NCI-H128 (cell line): ENCODE measurements at regions not wholly inside any gene's neighbourhood (a gene's known extent, or its start where the extent isn't known, plus 50 kb on each side); places are given as distances from the start of the nearest gene placed in this dataset.

ENCODE experiments used
- DNase-seq: peaks from one replicate; lab custom pipeline; 2025; ENCODE audit not compliant: unreplicated experiment; lab: John Stamatoyannopoulos, UW

DNA sequence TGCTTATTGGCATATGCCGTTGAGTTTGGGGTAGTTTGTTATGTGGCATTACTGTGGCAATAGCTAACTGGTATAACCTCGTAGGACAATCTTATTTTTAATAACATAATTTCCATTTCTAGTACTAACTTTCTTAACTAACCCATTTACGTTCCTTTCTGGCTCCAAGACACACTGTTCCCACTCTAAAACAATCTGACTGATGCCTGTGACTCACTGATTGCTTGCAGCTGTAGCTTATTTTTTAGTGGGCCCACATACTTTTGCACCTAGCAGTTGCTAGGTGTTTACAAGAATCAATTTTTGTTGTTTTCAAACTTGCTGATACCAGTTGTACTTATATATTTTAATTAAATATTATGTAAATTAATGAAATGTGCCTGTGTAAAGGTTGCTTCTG is 52.2 kb downstream of the FAT3 start:
- no peak for DNase-seq

DNA sequence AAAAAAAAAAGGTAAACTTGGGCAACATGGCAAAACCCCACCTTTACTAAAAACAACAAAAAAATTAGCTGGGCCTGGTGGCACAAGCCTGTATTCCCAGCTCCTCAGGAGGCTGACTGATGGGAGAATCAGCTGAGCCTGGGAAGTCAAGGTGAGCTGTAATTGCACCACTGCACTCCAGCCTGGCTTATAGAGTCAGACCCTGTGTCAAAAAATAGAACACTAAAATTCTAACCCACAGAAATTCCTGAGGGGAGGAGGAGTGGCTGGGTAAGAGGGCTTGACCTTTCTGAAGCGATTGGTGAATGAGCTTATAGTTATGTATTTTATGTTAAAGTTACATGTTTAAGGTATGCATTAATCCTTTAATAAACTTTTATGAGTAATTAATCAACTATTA is 53.3 kb downstream of the FAT3 start:
- no peak for DNase-seq

DNA sequence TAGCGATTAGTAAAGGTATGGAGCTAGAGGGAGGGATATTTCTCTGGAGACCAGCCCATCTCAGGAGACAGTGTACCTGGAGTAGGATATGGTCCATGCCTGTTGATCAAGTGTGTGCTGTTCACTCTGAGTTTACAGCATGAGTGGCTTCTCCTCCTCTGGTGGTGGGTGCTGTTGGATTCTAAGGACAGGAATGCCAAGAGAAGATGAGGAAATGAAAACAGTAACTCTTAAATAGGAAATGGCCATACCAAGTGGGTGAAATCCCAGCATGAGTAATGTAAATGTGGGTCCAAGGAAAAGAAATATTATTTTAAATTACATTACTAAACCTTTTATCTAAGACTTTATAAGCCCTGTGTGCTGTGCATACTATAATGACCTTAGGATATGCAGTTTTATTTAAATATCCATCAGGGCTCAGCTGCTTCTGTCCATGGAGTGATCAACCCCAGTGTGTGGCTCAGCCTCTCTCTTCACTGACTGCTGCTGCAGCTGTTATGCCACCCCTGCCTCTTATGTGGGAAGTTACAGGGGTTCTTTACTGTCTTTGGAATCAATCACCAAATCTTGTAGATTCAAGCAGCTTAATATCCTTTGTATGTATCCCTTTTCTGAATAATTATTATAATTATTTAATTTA is 54.3 kb downstream of the FAT3 start:
- no peak for DNase-seq

DNA sequence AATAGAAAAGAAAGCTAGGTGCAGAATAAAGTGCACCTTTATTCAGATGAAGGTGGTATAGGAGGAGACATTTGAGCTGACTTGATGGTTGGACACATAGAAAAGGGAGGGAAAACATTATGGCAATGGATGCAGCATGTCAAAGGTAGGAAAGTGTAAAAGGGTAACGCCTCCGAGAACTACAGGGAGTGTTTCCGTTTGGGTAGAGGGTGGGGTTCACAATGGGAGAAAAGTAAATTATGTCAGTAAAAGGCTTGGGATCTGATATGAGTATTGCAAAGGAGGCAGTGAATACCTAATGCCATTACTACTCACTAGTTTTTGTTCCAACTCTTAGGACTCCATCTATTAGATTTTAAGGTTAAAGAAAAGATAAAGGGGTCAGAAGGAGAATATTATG is 59.5 kb downstream of the FAT3 start:
- DNase-seq: no peak

DNA sequence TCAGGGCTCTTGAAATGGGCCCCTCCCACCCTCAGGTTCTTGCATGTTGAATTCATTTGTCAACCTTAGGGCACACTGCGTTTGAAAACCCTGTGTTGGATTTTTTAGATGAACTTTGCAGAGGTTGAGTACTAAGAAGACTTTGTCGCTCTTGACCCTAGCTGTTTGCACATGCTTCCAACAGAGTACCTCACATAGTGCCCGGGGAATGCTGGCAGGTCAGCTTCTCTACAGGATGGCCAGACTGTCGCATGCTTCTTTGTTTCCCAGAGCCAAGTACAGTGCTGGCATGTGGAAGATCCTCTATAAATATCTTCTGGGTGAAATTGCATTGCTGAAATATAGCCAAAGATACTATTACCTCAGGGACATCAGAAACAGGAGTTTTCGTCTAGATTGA is 59.9 kb downstream of the FAT3 start:
- no peak for DNase-seq

DNA sequence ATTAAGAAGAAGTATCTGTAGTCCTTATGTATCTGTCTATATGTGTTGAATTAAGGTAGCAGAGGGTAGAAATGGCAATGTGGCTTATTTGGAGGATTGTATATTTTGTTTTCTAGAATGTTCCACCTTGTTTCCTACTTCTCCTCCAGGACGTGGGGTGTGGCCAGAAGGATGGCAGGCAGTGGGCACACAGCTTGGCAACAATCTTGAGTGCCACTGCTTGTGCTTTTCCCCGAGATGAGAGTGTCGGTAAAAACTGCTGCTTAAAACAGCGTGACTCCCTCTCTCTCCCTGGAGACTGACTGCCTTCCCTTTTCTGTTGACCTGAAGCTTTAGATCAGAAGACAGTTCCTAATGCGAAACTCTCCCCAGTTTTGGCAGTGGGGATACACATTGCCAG is 61.2 kb downstream of the FAT3 start:
- no peak for DNase-seq

DNA sequence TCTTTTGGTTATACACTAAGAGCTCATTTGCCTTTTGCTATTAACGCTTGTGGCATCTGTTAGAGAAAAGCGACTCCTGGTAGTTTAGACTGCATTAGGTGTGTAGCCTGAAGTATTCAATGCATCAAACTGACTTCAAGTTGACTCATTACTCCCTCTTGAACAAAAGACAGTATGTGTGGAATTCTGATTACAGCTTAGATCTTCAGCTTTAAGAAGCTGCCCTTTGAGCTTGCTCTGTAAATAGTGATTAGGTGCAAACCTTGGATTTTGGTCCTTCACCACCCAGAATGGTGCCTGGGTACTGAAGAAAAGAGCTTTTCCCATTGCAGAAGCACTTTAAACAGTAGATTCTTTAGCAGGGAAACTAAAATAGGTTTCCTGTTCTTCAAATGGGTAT is 62.1 kb downstream of the FAT3 start:
- DNase-seq: no peak

DNA sequence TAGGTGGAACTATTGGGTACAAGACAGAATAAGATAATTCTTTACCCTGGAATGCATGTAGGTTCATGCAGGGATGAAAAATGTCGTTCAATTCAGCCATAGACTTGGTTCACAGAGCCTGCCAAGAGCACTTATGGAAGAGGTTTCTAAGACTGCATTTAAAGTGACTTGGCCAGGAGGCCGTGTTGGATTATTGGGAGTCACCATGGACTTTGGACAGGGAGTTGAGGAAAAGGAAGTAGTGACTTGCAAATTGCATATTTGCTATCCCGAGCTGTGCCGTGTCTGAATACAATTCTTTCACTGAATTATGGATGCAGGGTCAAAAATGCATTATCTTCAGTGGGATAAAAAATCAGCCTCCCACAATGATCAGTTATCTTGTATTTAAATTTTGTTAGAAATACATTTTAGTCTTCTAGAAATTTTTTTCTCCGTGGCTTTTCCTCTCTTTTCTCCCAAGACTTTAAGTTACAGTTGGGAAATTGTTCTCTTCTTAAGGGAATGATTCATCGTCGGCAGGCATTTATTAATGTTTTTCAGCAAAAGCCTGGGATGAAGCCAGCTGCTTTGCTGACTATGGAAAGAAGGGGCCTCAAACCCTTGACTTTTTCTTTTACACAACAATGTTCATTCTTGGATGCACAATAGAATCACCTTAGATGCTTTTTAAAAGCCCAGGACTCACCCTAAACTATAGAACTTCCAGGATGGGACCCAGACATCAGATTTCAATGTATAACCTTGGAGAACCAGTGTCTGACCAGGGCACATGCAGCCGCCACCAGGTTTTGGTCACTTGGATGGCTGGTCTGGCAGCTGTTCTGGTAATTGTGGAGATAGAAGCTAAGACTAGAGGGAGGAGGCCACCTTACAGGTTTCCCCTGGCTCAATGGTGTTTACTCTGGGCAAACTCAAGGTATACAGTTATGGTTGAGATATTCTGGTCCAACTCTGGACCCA is 70.8 kb downstream of the FAT3 start:
- no peak for DNase-seq

DNA sequence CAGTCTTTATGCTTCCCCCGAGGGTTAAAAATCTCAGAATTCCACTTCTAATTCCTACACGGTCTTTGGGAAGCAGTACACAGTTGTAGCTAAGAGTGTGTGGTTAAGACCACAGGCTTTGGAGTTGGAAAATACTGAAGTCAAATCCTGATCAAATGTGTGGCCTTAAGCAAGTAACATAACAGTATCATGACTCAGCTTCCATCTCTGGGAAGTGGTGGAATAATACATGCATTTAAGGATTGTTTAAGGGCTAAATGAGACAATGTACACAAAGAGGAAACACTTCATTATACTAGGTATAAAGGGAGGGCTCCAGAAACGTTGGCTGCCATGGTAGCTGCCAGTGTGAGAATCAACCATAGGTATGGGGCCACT is 71.5 kb downstream of the FAT3 start:
- no peak for DNase-seq

DNA sequence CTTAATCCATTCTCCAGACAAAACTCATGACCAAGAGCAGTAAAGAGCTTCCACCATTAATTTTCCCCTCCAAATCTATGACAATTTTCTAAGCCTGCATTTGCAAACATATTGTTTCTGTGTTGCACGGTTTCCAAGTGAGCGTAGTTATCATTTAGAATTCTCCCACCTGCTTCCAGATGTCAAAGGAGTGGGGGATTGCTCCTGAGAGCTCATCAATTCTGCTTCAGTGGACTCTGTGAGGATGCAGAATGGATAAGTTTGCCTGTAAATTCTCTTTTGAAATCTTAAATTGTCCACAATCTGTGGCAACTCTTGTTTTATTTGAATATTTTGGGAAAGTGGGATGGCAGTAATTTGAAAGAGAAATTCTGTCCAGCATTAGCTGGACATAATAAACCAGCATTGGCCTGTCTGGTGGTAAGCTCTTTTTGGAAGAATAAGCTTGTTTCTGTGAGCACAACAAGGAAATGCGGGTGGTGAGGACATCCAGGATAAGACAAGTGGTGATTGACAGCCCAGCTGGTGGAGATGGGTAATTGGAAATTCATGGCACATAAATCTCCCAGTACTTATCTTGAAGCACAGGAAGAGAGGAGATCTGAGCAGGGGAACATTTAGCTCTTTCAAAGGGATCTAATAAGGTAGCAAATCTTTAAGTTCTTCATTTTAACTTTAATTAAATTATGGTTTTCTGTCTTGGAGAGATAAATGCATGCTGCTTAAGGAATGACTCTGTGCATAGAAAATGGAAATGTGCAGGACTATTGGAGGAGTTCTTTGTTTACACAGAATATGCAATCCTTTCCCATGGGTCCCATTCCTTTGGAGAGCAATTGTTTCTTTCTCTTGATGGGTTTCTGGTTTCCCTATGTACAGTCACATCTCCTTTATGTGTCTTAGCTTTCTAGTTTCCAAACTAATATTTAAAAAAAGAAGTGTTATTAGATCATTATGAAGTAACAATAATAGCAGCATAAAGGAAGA is 73.2 kb downstream of the FAT3 start:
- no peak for DNase-seq

DNA sequence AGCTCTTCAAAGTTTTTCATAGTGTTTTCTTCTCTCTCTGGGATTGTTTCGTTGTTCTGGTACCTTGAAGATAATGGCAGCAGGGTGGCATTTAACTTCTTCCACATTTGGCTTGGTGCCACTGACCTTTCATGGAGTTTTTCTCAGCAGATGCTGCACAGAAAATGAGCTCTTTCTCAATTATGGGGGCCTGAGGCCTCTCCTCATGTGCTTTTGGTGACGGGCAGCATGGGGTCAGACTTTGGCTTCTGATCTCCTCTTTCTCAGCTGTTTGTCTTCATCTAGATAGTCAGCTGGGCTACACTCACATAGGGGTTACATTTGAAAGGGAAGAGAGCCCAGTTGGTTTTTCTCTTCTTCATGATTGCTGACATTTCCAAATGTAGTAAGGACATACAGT is 76.3 kb downstream of the FAT3 start:
- DNase-seq: no peak

DNA sequence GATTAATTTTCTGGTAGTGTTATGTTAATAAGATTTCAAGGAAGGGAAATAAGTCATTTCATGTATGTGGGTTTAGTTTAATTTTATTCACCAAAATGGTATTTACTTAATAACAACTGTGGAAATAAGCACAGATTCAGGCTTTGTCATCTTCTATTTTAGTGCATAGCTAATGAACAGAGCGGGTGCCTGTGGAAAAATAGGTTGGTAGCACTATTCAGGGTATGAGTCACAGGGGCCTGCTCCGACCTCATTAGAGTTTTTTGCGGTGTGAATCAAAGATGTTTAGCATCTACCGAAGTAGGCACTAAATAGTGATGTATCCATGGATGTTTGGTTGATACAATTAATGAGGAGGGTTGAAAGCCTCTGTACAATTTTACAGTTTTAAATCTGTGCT is 78.2 kb downstream of the FAT3 start:
- DNase-seq: no peak

DNA sequence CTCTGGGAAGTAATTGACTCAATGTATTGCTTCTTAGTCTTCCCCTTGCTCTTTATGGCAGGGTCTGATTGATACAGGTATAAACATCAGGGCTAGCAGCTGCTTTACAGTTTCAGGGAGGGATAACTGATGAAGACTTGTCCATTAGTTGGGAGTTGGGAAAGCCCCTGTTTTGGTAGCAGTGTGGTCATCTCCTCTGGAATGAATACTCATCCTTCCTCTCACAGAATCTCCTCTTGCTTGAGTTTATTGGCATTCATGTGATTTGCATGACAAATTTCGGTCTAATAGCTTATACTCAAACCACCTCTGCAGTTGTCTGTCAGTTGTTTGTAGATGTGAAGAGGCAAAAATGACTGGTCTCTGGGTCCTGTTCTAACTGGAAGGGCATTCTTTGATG is 79.7 kb downstream of the FAT3 start:
- no peak for DNase-seq

DNA sequence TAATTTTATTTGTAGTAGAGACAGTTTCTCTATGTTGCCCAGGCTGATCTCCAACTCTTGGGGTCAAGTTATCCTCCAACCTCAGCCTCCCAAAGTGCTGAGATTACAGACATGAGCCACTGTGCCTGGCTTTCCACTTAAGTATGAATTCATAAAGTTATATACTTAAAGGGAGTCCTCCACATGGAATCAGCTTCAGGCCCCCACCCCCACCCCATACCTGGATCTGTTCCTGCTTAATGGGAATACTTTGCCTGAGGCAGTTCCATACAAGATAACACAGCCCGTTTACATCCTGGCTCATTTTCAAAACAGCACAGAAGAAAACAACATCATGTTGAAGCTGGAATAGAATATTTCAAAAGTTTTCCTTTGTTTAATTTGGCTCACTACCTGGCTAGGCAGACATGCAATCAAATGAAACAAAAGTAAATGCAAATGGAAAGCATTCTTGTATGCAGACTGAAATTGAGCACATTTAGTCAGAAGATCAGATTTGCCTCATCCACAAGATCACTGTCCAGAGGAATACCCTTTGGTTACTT is 82.4 kb downstream of the FAT3 start:
- DNase-seq: no peak

DNA sequence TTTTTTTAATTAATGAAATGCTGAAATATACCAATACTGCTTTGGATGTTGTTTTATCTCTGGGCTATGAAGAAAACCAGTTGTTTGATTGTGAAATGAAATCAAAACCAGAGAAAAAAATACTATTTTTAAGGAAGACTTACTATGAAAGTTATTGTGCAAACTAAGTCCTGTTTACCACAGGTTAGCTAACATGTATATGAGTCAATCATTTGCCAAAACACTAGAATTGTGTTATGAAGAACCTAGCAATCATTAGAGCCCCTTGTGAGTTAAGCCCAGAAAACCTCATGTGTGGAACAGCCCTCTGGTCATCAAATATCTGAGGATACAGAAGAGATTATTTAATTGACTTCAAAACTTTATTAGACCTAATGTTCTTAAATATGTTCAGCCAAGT is 83.7 kb downstream of the FAT3 start:
- DNase-seq: no peak

DNA sequence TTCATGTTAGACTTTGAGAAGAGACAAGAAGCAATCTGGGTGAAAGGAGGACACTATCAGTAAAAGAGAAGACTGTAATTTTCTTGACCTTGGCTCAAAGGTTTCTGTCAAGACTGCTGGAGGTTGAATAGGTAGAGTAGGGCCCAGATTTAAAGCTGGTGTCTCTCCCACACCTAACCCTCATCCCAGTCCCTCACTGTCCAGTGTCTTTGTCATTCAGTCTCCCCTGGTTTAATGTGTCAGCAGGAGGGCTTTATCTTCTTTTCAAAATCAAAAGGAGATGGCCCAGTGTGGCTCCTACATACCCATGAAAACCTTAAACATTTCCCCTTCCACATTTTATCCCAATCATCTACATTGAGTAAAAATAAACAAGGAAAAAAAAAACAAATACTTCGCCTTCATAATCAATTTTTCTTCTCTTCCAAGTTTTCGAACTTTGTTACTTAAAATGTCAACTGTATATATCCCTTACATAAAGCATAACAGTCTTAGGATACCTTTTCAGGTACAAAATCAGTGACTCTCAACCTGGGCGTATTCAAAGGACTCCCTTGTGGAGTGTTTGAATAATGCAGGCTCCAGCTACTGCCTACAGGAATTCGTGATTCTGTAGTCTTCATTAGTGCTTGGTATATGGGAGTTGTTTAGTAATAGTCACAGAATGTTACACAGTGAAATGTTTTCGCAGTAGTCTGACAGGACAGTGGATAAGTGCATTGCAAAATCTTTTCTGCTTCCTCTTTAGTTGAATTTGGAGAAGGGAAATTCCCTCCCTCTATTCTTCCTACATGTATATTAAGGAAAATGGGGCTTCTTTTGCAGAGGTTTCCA is 87.2 kb downstream of the FAT3 start:
- no peak for DNase-seq

DNA sequence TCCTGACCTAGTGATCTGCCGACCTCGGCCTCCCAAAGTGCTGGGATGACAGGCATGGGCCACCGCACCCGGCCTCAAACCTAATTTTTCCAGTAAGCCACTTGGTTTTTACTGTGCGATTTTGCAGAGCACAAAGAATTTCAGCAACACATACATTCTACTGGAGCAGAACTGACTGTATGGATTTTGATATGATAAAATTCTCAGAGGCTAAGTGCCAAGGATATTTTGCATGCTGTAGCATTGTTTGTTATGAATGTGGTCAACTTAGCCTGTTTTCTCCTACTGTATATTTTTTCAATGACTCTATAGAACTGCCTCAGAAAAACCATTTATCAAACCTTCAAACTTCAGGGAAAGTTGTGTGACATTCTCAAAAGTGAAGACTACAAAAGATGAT is 89.2 kb downstream of the FAT3 start:
- DNase-seq: no peak

DNA sequence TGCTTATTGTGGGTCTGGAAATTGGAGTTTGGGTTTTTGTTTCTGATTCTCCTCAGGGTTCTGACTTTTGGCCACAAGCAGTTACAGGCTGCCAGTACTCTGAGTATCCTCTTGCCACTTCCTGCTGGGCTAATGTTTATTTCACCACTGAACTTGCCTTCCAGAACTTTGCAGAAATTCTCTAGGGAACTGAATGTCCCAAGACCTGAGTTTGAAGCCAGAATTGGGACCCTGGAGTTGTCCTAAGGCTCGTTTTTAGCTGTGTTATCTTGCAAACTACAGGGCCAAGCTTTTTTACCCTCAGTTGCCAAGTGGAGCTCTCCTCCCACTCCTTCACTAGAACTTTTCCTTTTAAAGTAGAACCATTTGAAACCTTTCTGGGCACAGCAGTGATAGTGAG is 89.9 kb downstream of the FAT3 start:
- no peak for DNase-seq

DNA sequence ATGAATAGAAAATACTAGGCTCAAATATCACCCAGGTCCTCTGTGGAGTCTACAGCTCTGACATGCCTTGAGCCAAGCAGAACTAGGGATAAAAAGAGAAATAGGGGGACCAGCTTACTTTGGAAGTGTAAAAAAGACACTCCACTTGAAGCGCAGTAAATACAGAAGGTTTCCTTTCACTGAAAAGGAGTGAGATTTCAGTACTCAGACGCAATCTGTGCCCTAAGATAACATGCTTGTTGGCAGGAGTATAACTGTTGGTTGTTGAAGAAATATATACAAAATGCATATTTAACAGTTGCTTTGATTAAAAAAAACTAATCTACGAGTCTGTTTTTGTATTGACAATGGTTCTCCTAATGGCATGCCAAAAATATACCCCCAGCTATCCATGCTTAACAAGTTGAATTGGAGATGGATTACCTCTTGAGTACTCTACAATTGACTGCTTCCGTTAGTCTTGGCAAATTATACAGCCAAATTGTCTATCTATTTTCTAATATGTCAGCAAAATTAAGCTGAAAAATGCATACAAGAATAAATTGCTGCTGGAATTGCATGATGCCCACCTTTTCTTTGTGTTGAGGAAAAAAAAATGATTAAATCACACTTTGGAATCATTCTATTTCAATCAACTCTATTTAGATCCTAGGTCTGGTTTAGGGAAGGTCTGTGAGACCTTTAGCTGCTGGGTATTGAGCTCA is 91.6 kb downstream of the FAT3 start:
- DNase-seq: no peak

DNA sequence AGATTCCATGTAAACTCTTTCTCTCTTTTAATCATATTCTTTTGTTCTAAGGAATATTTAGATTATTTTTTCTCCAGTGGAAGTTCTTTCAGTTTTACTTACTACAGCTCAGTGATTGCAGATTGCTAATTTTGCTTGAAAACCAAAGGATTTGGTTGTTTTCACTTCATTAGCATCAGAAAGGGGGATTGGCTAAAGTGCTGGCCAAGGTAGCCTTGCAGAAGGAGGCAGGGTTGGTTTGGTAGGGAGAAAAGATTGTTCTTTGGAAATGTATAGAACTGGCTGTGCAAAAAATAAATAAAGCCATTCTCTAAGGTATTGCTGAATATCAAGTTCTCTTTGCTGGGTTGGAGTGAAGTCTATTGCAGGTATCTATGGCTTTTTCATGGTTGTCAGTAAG is 92.6 kb downstream of the FAT3 start:
- no peak for DNase-seq
